ACHN (cell line): ENCODE measurements at regions not wholly inside any gene's neighbourhood (a gene's known extent, or its start where the extent isn't known, plus 50 kb on each side); places are given as distances from the start of the nearest gene placed in this dataset.

Experiments
- DNase-seq: peaks from one replicate; pipeline ENCODE4 v3.0.0-alpha.2; 2015
- in situ Hi-C: cut with HindIII; loops from 2 replicates; pipeline ENCODE4 v1.10.0; 2017; ENCODE audit warnings: low sequenced_read_pairs, low pct_ligation_motif_present, low pct_unique_long_range_greater_than_20kb

- no peak for DNase-seq
- in situ Hi-C loops, result no loop called here
These were observed 172.7 kb upstream of the LNX1 start for GRCh38 chr4:53763813-53764597.

GRCh38 chr4:53755656-53756055 lies 164.4 kb upstream of the LNX1 start:
- no peak for DNase-seq
- in situ Hi-C loops, result no loop called here

DNA sequence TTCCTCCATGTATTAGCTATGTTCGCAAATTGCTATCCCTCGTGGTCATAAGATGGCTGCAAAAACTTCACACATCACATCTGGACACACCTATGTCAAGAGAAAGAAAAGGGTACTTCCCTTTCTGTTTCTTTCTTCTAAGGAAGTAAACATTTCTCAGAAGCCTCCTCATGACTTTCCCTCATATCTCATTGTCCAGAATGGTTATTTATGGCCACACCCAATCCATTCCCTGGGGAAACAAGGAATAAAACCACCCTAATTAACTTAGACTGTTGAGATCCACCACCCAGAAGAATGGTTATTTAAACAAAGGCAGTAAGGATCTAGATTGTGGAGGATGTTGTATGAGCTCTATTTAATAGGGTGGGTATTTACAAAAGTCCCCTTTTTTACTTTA lies 160.8 kb upstream of the LNX1 start:
- in situ Hi-C loops, result no loop called here
- no peak for DNase-seq

GRCh38 chr4:53748328-53748772 lies 157.1 kb upstream of the LNX1 start:
- DNase-seq, result no peak

DNA sequence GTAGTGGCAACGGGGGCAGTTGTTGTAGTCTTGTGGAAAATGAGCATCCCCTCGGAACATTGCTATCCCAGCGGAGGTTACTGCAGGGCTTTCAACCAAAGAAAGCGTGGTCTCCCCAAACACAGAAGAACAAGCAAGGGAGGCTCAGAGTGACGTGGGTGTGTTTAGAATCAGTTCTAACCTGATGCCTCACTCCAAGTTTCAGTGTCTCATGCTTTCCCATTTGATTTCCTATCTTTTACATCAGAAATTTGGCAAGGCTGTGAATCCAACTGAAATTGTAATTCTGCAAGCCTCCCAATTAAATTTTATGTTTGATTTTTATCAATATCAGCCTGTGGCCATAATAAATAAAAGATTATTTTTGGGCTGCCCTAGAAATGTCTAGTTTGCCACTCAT lies 156.1 kb upstream of the LNX1 start:
- no peak for DNase-seq
- in situ Hi-C loops, result no loop called here

More at GRCh38 chr4:53748328-53748772, 157.1 kb upstream of the LNX1 start:
- in situ Hi-C loops, result no loop called here

- DNase-seq, result no peak
- in situ Hi-C loops, result no loop called here
These were observed 153.3 kb upstream of the LNX1 start for GRCh38 chr4:53744446-53745160.

- no peak for DNase-seq
- in situ Hi-C loops, result no loop called here
These were observed 143.5 kb upstream of the LNX1 start for GRCh38 chr4:53734584-53735353.

GRCh38 chr4:53734182-53734581 lies 142.9 kb upstream of the LNX1 start:
- in situ Hi-C loops, result no loop called here
- no peak for DNase-seq

- no peak for DNase-seq
These were observed 141.4 kb upstream of the LNX1 start for GRCh38 chr4:53732661-53733060.

GRCh38 chr4:53730031-53730805 lies 138.9 kb upstream of the LNX1 start:
- in situ Hi-C loops, result no loop called here
- DNase-seq, result no peak

More at GRCh38 chr4:53732661-53733060, 141.4 kb upstream of the LNX1 start:
- in situ Hi-C loops, result no loop called here

- no peak for DNase-seq
- in situ Hi-C loops, result no loop called here
These were observed 130.8 kb upstream of the LNX1 start for GRCh38 chr4:53722110-53722509.

DNA sequence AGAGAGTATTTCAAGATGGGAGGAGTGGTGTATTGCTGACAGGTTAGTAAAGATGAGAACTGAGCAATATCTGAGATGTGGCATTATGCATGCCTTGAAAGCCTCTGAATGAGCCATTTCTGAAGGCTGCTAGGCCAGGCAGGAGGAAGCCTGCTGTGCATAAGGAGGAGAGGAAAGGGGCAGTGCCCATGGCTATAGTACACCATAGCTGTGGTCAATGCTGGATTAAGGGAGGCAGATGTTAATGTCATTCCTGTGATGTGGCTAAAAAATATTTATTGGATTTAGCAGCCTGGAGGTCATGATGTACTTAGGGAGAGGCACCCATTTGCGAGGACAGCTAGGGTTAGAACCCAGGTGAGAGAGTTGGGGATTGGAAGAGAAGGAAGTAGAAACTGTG lies 130.0 kb upstream of the LNX1 start:
- DNase-seq, result no peak
- in situ Hi-C loops, result no loop called here

- in situ Hi-C loops, result no loop called here
These were observed 129.5 kb upstream of the LNX1 start for GRCh38 chr4:53720776-53721175.

GRCh38 chr4:53717064-53717549 lies 125.8 kb upstream of the LNX1 start:
- in situ Hi-C loops, result no loop called here
- DNase-seq, result no peak

More at GRCh38 chr4:53720776-53721175, 129.5 kb upstream of the LNX1 start:
- DNase-seq, result no peak

DNA sequence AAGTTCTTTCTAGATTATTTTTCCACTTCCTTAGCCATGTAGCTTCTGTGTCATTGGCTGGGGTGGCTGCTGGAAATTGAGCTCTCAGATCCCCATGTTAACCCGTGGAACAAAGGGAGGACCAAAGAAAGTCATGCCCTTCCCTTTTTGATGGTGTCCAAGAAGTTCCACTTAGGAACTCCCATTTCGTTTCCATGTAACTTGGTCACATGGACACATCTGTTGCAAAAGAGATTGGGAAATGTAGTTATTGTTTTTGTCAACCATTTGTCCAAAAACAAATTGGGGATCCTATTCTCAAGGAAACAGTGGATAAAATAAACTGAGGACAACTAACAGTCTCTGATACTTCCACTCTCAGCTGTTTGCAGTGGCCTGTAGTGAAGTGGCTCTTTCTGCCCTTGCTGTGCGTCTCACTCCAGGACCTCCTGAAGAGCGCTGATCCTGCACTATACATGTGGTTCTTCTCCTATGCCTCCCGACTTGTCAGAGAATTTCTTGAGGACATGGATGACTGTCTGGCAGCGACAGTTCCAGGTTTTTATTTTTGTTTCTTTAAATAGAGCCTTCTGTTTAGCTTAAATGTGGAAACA lies 125.3 kb upstream of the LNX1 start:
- no peak for DNase-seq
- in situ Hi-C loops, result no loop called here

DNA sequence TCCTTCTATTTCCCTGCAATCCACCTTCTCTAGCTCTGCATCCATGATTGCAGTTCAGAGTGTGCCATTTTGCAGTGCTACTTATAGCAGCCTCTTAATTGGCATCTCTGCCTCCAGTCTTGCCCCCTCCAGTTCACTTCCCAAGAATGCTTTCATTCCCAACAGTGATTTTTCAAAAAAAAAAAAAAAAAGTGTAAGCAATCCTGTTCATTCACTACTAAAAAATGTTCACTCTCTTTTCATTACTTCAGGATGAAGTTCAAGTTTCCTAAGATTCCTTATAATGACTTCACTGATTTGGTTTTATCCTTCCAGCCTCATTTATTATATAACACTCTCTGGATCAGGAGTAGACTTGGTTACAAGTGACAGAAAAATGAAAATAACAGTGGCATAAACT lies 124.7 kb upstream of the LNX1 start:
- in situ Hi-C loops, result no loop called here
- DNase-seq, result no peak

- no peak for DNase-seq
- in situ Hi-C loops, result no loop called here
These were observed 123.2 kb upstream of the LNX1 start for GRCh38 chr4:53714236-53715140.
